Thoracic aorta (tissue), 2 donors: ENCODE measurements at regions not wholly inside any gene's neighbourhood (a gene's known extent, or its start where the extent isn't known, plus 50 kb on each side); places are given as distances from the start of the nearest gene placed in this dataset.

ENCODE experiments used
- ATAC-seq: fragments of 150-250 bp; one replicate; pipeline ENCODE4 v1.8.0; 2017; ENCODE audit warnings: low read depth; ENCODE audit not compliant: insufficient number of reproducible peaks, low FRiP score
- DNase-seq: peaks from one replicate; pipeline ENCODE4 v3.0.0-alpha.2; 2020; ENCODE audit warnings: low spot score
- H3K27ac ChIP-seq, 2 donors: fragments of 200-600 bp; sonication (generic); 1 replicate in 1 of 2; 2 replicates in 1 of 2; pipeline ENCODE4 v1.5.1; 2016; ENCODE audit warnings: mild to moderate bottlenecking in 2 of 2, moderate library complexity in 2 of 2
- H3K27me3 ChIP-seq: fragments of 200-600 bp; sonication (generic); replicated peaks from 2 replicates; pipeline ENCODE4 v1.6.0; 2016; ENCODE audit warnings: mild to moderate bottlenecking; ENCODE audit not compliant: insufficient read depth
- H3K36me3 ChIP-seq: fragments of 200-600 bp; sonication (generic); one replicate; pipeline ENCODE4 v1.5.1; 2016
- H3K4me1 ChIP-seq, 2 donors: fragments of 200-600 bp; sonication (generic); 1 replicate in 1 of 2; 2 replicates in 1 of 2; pipeline versions ENCODE4 v1.5.1 to v1.6.0; 2016; ENCODE audit warnings: low read depth in 2 of 2, mild to moderate bottlenecking in 1 of 2; ENCODE audit not compliant: control insufficient read depth in 1 of 2
- H3K4me3 ChIP-seq: fragments of 200-600 bp; sonication (generic); 2 replicates; pipeline ENCODE4 v1.5.1; 2016; ENCODE audit warnings: mild to moderate bottlenecking
- H3K9me3 ChIP-seq: fragments of 200-600 bp; sonication (generic); 2 replicates; pipeline ENCODE4 v1.5.1; 2016
- TF ChIP-seq, protein P1 (sequence below): fragments of 200-600 bp; sonication (generic); IDR thresholded peaks from one replicate; pipeline ENCODE4 v1.5.1; 2019; ENCODE audit warnings: antibody characterized with exemption

DNA sequence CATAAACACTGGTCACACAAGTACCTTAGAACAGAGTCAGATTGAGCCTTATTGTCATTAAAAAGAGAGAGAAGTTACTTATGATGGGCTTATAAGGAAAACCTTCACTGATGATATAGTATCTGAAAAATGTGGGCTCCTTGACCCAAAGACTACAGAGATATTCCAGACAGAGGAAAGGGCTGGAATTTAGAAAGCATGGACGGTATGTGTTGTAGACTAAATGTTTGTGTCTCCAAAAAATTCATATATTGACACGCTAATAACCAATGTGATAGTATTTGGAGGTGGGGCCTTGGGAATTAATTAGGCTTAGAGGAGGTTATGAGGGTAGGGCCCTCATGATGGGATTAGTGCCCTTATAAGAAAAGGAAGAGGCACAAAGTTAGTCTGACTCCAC is 61.0 kb upstream of the DAZL start:
- Histone ChIP-seq H3K4me3 (no peak overlapping the region), H3K36me3 (no peaks in the 10 kb centered on the region), H3K27ac (no peak overlapping the region), H3K9me3 (no peaks in the 10 kb centered on the region), H3K27me3 (no peaks in the 10 kb centered on the region), H3K4me1 (no peaks in the 10 kb centered on the region)
- DNase-seq (no peak), ATAC-seq (no peak)
- TF ChIP-seq, protein P1, sequence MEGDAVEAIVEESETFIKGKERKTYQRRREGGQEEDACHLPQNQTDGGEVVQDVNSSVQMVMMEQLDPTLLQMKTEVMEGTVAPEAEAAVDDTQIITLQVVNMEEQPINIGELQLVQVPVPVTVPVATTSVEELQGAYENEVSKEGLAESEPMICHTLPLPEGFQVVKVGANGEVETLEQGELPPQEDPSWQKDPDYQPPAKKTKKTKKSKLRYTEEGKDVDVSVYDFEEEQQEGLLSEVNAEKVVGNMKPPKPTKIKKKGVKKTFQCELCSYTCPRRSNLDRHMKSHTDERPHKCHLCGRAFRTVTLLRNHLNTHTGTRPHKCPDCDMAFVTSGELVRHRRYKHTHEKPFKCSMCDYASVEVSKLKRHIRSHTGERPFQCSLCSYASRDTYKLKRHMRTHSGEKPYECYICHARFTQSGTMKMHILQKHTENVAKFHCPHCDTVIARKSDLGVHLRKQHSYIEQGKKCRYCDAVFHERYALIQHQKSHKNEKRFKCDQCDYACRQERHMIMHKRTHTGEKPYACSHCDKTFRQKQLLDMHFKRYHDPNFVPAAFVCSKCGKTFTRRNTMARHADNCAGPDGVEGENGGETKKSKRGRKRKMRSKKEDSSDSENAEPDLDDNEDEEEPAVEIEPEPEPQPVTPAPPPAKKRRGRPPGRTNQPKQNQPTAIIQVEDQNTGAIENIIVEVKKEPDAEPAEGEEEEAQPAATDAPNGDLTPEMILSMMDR, result no peak

DNA sequence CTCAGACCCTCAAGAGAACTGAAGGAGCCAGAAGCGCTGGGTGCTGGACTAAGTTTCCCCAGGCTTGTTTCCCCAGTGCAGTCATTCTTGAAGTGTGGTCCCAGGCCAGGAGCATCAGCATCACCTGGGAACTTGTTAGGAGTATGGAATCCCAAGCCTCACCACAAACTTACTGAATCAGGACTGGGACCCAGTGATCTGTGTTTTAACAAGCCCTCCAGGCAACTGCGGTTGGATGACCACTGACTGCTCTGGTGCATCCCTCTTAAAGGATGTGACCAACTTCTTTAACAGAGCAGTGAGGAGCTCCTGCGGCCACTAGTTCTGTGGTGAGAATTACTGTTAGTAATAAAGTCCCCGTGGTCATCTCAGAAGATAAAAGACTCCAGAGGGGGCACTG is 62.4 kb upstream of the DAZL start:
- ATAC-seq, result no peak
- H3K27ac ChIP-seq, result no peak overlapping the region
- H3K4me1 ChIP-seq, result no peaks in the 10 kb centered on the region
- no peak for DNase-seq
- TF ChIP-seq, protein P1, result no peak
- H3K36me3 ChIP-seq, result no peaks in the 10 kb centered on the region
- no peaks in the 10 kb centered on the region for H3K9me3 ChIP-seq
- H3K4me3 ChIP-seq, result no peak overlapping the region
- no peaks in the 10 kb centered on the region for H3K27me3 ChIP-seq

DNA sequence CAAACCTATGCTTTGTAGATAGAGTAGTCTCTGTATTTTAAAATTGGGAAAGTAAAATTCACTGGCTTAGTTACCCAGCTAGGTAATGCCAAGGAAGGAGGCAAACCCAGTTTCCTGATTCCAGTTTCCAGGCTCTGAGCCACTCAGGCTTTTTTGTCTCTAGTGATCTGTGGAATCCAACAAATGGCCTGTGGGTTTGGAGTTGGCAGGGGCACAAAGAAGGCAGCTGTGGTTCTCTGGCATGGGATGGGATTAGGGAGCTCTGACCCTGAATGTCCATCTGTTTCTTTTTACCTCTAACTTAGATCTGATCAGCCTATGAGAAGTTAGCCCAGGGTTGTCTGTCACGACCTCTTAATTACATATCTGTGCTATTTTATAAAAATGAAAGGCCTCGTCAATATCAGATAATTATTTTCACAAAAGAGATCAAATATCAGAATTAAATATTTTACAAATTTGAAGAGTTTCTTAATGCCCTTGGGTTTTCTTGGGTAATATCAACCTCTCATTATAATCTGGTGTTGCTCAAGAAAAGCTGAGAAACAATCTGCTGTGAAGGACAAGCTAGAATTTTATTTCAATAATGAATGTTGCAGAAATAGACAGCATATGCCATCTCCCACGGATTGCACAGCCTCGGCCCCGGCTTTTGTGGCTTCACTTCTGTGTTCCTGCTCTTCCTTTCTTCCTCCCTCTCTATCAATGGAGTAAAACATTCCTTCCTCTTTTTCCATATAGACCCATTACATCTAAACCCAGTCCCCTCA is 63.7 kb upstream of the DAZL start:
- Histone ChIP-seq H3K4me1 (no peaks in the 10 kb centered on the region), H3K36me3 (no peaks in the 10 kb centered on the region), H3K27ac (no peak overlapping the region), H3K9me3 (no peaks in the 10 kb centered on the region), H3K4me3 (no peak overlapping the region), H3K27me3 (no peaks in the 10 kb centered on the region)
- TF ChIP-seq, protein P1, result no peak
- DNase-seq (no peak), ATAC-seq (no peak)

DNA sequence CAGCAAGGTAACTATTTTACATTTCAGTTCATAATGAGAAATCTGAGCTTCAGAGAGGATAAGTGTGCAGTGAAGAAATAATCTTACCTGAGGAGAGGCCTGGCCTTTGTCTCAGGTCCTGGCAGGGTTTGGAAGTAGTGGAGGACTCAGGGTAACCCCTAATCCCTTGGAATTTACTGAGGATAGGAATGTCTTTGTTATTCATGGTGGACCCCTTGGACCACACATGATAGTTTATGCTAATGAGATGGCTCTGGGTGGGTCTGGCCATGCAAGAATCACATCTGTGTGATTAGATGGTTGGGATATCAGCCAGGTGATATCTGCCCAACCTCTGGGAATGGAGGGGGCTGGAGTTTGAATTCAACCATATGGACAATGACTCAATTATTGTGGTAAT is 65.0 kb upstream of the DAZL start:
- H3K4me1 ChIP-seq, result no peaks in the 10 kb centered on the region
- ATAC-seq, result no peak

DNA sequence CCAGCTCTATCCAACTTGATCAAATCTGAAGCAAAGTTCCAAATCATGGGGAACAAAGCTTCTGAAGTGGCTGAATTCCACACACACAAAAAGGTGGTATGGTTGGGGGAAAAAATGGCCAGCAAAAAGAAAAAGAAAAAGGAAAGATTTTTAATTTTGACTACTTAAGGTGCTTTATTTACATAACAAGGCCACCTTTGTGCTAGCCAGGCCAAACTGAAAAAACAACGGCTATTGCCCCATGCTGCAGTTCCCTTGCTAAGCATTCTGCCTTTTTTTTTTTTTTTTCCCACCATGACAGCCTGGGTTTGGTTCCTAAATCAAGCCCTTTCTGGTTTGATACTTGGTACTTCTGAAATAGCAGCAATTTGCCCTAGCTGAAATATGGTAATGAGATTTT is 66.5 kb upstream of the DAZL start:
- TF ChIP-seq, protein P1, result no peak
- Histone ChIP-seq H3K27ac (no peak overlapping the region), H3K4me1 (no peaks in the 10 kb centered on the region), H3K4me3 (no peak overlapping the region), H3K27me3 (no peaks in the 10 kb centered on the region), H3K36me3 (no peaks in the 10 kb centered on the region), H3K9me3 (no peaks in the 10 kb centered on the region)
- DNase-seq (no peak), ATAC-seq (no peak)

More for the DNA sequence above, 65.0 kb upstream of the DAZL start:
- no peaks in the 10 kb centered on the region for H3K36me3 ChIP-seq
- no peaks in the 10 kb centered on the region for H3K9me3 ChIP-seq
- DNase-seq, result no peak
- H3K27me3 ChIP-seq, result no peaks in the 10 kb centered on the region
- no peak overlapping the region for H3K27ac ChIP-seq
- no peak overlapping the region for H3K4me3 ChIP-seq
- TF ChIP-seq, protein P1, result no peak
